GM12874 (cell line): ENCODE measurements at regions not wholly inside any gene's neighbourhood (a gene's known extent, or its start where the extent isn't known, plus 50 kb on each side); places are given as distances from the start of the nearest gene placed in this dataset.

ENCODE experiments used
- CTCF ChIP-seq: IDR thresholded peaks from 2 replicates; pipeline ENCODE4 v1.5.1; 2011; ENCODE audit warnings: low read depth, mild to moderate bottlenecking, control low read depth, low read length, moderate library complexity; ENCODE audit not compliant: insufficient read depth

GRCh38 chr13:106100171-106100919 lies 435.1 kb downstream of the EFNB2 start:
- no peak for TF ChIP-seq CTCF

GRCh38 chr13:106099765-106100164 lies 435.7 kb downstream of the EFNB2 start:
- no peak for TF ChIP-seq CTCF

GRCh38 chr13:106098778-106099177 lies 436.7 kb downstream of the EFNB2 start:
- no peak for TF ChIP-seq CTCF

GRCh38 chr13:106096661-106097092 lies 438.8 kb downstream of the EFNB2 start:
- no peak for TF ChIP-seq CTCF

GRCh38 chr13:106095919-106096318 lies 439.5 kb downstream of the EFNB2 start:
- TF ChIP-seq CTCF = no peak

- no peak for TF ChIP-seq CTCF
Observed at GRCh38 chr13:106095406-106095805, 440.1 kb downstream of the EFNB2 start.

- no peak for TF ChIP-seq CTCF
Observed at GRCh38 chr13:106090001-106090400, 445.5 kb downstream of the EFNB2 start.
